Aorta (tissue), 5 donors: ENCODE measurements at regions not wholly inside any gene's neighbourhood (a gene's known extent, or its start where the extent isn't known, plus 50 kb on each side); places are given as distances from the start of the nearest gene placed in this dataset.
A peak's percentile ranks its signal among the peaks of the same experiment; 100 is the strongest.
"Not testable (repeated sequence)": the region's sequence is repeated elsewhere in the genome, so short reads cannot be mapped to it uniquely, and the experiment has no call there.

ENCODE experiments used
- ATAC-seq: fragments of 200-7000 bp; cut with Tn5 transposase; one replicate; pipeline ENCODE4 v1.9.1; 2022; ENCODE audit warnings: moderate library complexity; ENCODE audit not compliant: low FRiP score
- DNase-seq, 2 donors: peaks; one replicate each; pipeline ENCODE4 v3.0.0-alpha.2; 2020
- H3K27ac ChIP-seq, 2 donors: one replicate each; pipeline ENCODE4 v1.5.1; 2013; ENCODE audit warnings: low read length in 2 of 2, mild to moderate bottlenecking in 2 of 2, moderate library complexity in 2 of 2, control low read depth in 1 of 2, inconsistent platforms in 1 of 2, low read depth in 1 of 2
- H3K27me3 ChIP-seq, 2 donors: one replicate each; pipeline ENCODE4 v1.6.1; 2013; ENCODE audit warnings: control low read depth in 1 of 2, low read length in 1 of 2, mild to moderate bottlenecking in 1 of 2, moderate library complexity in 1 of 2; ENCODE audit not compliant: insufficient read depth in 2 of 2, control insufficient read depth in 1 of 2
- H3K36me3 ChIP-seq, 2 donors: one replicate each; pipeline ENCODE4 v1.6.1; 2013; ENCODE audit warnings: control low read depth in 1 of 2, low read length in 1 of 2, mild to moderate bottlenecking in 1 of 2; ENCODE audit not compliant: insufficient read depth in 2 of 2, control insufficient read depth in 1 of 2
- H3K4me1 ChIP-seq, 2 donors: one replicate each; pipeline ENCODE4 v1.6.1; 2013; ENCODE audit warnings: low read length in 2 of 2, control low read depth in 1 of 2, mild to moderate bottlenecking in 1 of 2, moderate library complexity in 1 of 2; ENCODE audit not compliant: insufficient read depth in 2 of 2, control insufficient read depth in 1 of 2
- H3K4me3 ChIP-seq, 2 donors: one replicate each; pipeline ENCODE4 v1.5.1; 2013; ENCODE audit warnings: low read length in 2 of 2, control low read depth in 1 of 2, mild to moderate bottlenecking in 1 of 2
- H3K9me3 ChIP-seq: one replicate; pipeline ENCODE4 v1.6.1; 2013; ENCODE audit warnings: mild to moderate bottlenecking, low read length; ENCODE audit not compliant: control insufficient read depth
- WGBS, 2 donors: extraction: QIAGEN DNeasy Blood & Tissue Kit; methylation state at CpG; one replicate each; pipeline ENCODE4 v1.1.7; 2013; 5-methylcytosine and 5-hydroxymethylcytosine counted together
- intact Hi-C, 2 donors: fragments of 100-400 bp; cut with DNase I; formaldehyde crosslinking; loops; one replicate each; pipeline versions ENCODE4 v1.14.2 to v1.15.0; 2022
- donor health status: healthy with polysubstance abuse.
- donor health status: Bipolar disorder and iron deficiency.
- donor health status: DM: no; HTN: no; CAD: no.
- donor health status: DM: no; HTN: no; CAD: no.
- donor health status: DM: yes; HTN: yes; CAD: no.

GRCh38 chr3:13745636-13746035 is 134.2 kb downstream of the WNT7A start:
- Histone ChIP-seq H3K4me3 (no peak overlapping the region), H3K27ac (no peak overlapping the region), H3K9me3 (peaks cover 8% of the 10 kb centered on the region), H3K4me1 (no peaks in the 10 kb centered on the region), H3K27me3 (no peaks in the 10 kb centered on the region), H3K36me3 (no peaks in the 10 kb centered on the region)
- DNase-seq (no peak), ATAC-seq (no peak)
- WGBS, 2 donors, result 61 to 63% methylated on average over 9 of the region's 9 CpGs
- intact Hi-C loops, result no loop called here

- H3K27me3 ChIP-seq, result no peaks in the 10 kb centered on the region
- no peaks in the 10 kb centered on the region for H3K4me1 ChIP-seq
- no peaks in the 10 kb centered on the region for H3K36me3 ChIP-seq
- no peak for ATAC-seq
- no peak overlapping the region for H3K27ac ChIP-seq
- WGBS, 2 donors, result 77 to 78% methylated on average over 4 of the region's 4 CpGs
- no peak overlapping the region for H3K4me3 ChIP-seq
- peaks cover 10% of the 10 kb centered on the region for H3K9me3 ChIP-seq
- intact Hi-C loops, result no loop called here
- DNase-seq, result no peak
Measured at GRCh38 chr3:13740795-13741194, 139.1 kb downstream of the WNT7A start.

- H3K4me1 ChIP-seq, DNase-seq, H3K36me3 ChIP-seq, ATAC-seq, H3K4me3 ChIP-seq, intact Hi-C loops, H3K27ac ChIP-seq, H3K27me3 ChIP-seq, H3K9me3 ChIP-seq: not testable (repeated sequence)
- 84 to 88% methylated on average over 1 of the region's 1 CpG for whole genome bisulfite sequencing, 2 donors
Measured at GRCh38 chr3:13733726-13734125, 146.1 kb downstream of the WNT7A start.

- intact Hi-C loops, result no loop called here
- H3K36me3 ChIP-seq, result no peaks in the 10 kb centered on the region
- H3K27ac ChIP-seq, result no peak overlapping the region
- no peaks in the 10 kb centered on the region for H3K27me3 ChIP-seq
- no peaks in the 10 kb centered on the region for H3K4me1 ChIP-seq
- DNase-seq (no peak), ATAC-seq (no peak)
- H3K9me3 ChIP-seq, result peaks cover 1% of the 10 kb centered on the region
- no peak overlapping the region for H3K4me3 ChIP-seq
- 33 to 35% methylated on average over 2 of the region's 2 CpGs for WGBS, 2 donors
Measured at GRCh38 chr3:13728487-13728886, 151.4 kb downstream of the WNT7A start.

- H3K9me3 ChIP-seq, result peaks cover 1% of the 10 kb centered on the region
Measured at GRCh38 chr3:13727890-13728289, 152.0 kb downstream of the WNT7A start.

GRCh38 chr3:13723676-13724207 is 156.1 kb downstream of the WNT7A start:
- H3K4me3 ChIP-seq, result no peak overlapping the region
- H3K36me3 ChIP-seq, result no peaks in the 10 kb centered on the region
- WGBS, 2 donors, result 86 to 88% methylated on average over 4 of the region's 4 CpGs
- intact Hi-C loops, result no loop called here
- H3K4me1 ChIP-seq, result no peaks in the 10 kb centered on the region
- H3K27ac ChIP-seq, result no peak overlapping the region
- DNase-seq, result peak in 1 of 2 donors; percentile 17
- H3K27me3 ChIP-seq, result no peaks in the 10 kb centered on the region
- ATAC-seq, result no peak
- H3K9me3 ChIP-seq, result peaks cover 1% of the 10 kb centered on the region

More at GRCh38 chr3:13727890-13728289, 152.0 kb downstream of the WNT7A start:
- DNase-seq (no peak), ATAC-seq (no peak)
- H3K27ac ChIP-seq, result no peak overlapping the region
- no peak overlapping the region for H3K4me3 ChIP-seq
- 76 to 78% methylated on average over 8 of the region's 8 CpGs for WGBS, 2 donors
- H3K4me1 ChIP-seq, result no peaks in the 10 kb centered on the region
- intact Hi-C loops, result no loop called here
- H3K27me3 ChIP-seq, result no peaks in the 10 kb centered on the region
- H3K36me3 ChIP-seq, result no peaks in the 10 kb centered on the region

- no peak overlapping the region for H3K4me3 ChIP-seq
- no peak overlapping the region for H3K27ac ChIP-seq
- no peaks in the 10 kb centered on the region for H3K36me3 ChIP-seq
- no peaks in the 10 kb centered on the region for H3K27me3 ChIP-seq
- peaks cover 1% of the 10 kb centered on the region for H3K9me3 ChIP-seq
- ATAC-seq (no peak), DNase-seq (no peak)
- H3K4me1 ChIP-seq, result no peaks in the 10 kb centered on the region
- intact Hi-C loops, result no loop called here
Measured at GRCh38 chr3:13722178-13722577, 157.7 kb downstream of the WNT7A start.

GRCh38 chr3:13718436-13718835 is 161.4 kb downstream of the WNT7A start:
- intact Hi-C loops, result no loop called here
- ATAC-seq, result no peak

GRCh38 chr3:13718000-13718399 is 161.9 kb downstream of the WNT7A start:
- Histone ChIP-seq H3K4me3 (no peak overlapping the region), H3K9me3 (no peaks in the 10 kb centered on the region), H3K27me3 (no peaks in the 10 kb centered on the region), H3K4me1 (no peaks in the 10 kb centered on the region), H3K27ac (no peak overlapping the region), H3K36me3 (no peaks in the 10 kb centered on the region)
- intact Hi-C loops, result no loop called here
- no peak for ATAC-seq
- DNase-seq, result peak in 1 of 2 donors; percentile 19
- whole genome bisulfite sequencing, 2 donors, result 72 to 76% methylated on average over 2 of the region's 2 CpGs

More at GRCh38 chr3:13718436-13718835, 161.4 kb downstream of the WNT7A start:
- 74 to 76% methylated on average over 7 of the region's 7 CpGs for WGBS, 2 donors
- no peak overlapping the region for H3K4me3 ChIP-seq
- no peaks in the 10 kb centered on the region for H3K36me3 ChIP-seq
- DNase-seq, result peak in 1 of 2 donors; percentile 43
- H3K9me3 ChIP-seq, result no peaks in the 10 kb centered on the region
- no peaks in the 10 kb centered on the region for H3K27me3 ChIP-seq
- H3K4me1 ChIP-seq, result no peaks in the 10 kb centered on the region
- no peak overlapping the region for H3K27ac ChIP-seq
